ENCODE measurements at regions not wholly inside any gene's neighbourhood (a gene's known extent, or its start where the extent isn't known, plus 50 kb on each side); places are given as distances from the start of the nearest gene placed in this dataset.

DNA sequence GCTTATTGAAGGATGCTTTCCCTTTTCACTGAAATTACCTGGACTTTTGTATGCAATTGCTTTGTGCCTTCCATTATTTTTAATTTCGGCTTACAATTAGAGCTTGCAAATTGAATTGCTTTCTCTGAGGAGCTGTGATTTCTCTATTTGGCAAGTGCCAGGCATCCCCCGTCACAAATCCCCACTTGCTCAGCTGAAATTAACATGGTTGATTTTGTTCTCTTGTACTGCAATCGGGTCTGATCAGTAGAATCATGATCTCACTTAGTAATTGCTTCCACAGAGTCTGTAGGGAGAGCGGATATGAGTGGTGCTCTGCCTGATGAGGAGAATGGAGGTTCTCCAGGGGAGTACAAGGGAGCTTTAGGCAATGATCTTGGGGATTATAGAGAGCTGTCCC lies 495.5 kb upstream of the SGCD start (continued):
- TF ChIP-seq, protein P1, sequence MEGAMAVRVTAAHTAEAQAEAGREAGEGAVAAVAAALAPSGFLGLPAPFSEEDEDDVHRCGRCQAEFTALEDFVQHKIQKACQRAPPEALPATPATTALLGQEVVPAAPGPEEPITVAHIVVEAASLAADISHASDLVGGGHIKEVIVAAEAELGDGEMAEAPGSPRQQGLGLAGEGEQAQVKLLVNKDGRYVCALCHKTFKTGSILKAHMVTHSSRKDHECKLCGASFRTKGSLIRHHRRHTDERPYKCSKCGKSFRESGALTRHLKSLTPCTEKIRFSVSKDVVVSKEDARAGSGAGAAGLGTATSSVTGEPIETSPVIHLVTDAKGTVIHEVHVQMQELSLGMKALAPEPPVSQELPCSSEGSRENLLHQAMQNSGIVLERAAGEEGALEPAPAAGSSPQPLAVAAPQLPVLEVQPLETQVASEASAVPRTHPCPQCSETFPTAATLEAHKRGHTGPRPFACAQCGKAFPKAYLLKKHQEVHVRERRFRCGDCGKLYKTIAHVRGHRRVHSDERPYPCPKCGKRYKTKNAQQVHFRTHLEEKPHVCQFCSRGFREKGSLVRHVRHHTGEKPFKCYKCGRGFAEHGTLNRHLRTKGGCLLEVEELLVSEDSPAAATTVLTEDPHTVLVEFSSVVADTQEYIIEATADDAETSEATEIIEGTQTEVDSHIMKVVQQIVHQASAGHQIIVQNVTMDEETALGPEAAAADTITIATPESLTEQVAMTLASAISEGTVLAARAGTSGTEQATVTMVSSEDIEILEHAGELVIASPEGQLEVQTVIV (CRISPR knock-in tag; IDR thresholded peaks at IDR 0.05; ENCODE audit: borderline replicate concordance): no peak
- TF ChIP-seq ZNF134 (CRISPR knock-in tag; conservative IDR thresholded peaks at IDR 0.05) (no peak), BCOR (IDR thresholded peaks at IDR 0.05) (no peak), SP1 (CRISPR knock-in tag; IDR thresholded peaks at IDR 0.05) (no peak)
- TF ChIP-seq, protein P2, sequence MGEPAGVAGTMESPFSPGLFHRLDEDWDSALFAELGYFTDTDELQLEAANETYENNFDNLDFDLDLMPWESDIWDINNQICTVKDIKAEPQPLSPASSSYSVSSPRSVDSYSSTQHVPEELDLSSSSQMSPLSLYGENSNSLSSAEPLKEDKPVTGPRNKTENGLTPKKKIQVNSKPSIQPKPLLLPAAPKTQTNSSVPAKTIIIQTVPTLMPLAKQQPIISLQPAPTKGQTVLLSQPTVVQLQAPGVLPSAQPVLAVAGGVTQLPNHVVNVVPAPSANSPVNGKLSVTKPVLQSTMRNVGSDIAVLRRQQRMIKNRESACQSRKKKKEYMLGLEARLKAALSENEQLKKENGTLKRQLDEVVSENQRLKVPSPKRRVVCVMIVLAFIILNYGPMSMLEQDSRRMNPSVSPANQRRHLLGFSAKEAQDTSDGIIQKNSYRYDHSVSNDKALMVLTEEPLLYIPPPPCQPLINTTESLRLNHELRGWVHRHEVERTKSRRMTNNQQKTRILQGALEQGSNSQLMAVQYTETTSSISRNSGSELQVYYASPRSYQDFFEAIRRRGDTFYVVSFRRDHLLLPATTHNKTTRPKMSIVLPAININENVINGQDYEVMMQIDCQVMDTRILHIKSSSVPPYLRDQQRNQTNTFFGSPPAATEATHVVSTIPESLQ (CRISPR knock-in tag; IDR thresholded peaks at IDR 0.05): no peak

DNA sequence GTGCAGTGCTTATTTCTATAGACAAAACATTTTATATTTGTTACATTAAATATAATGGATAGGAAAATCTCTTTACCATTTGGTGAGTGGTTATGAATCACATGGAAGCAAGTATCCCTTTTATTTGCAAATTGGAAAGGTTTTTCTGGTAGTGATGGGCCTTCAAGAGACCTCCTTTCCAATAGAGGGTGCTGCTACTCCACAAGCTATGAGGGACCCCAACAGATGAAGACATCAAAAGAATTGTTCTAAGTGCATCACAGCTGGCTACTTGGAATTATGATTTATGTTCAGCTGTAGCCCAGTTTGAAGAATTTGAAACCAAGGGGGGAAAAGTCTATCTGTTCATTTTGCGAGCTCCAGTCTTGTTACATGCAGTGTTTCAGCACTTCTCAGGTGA lies 493.7 kb upstream of the SGCD start:
- FAIRE-seq (no peak), DNase-seq (ENCODE audit: extremely low read depth in 1 of 4, low spot score in 3 of 4) (no peak), ATAC-seq (no peak)
- Histone ChIP-seq H3K9me1 (ENCODE audit: control insufficient read depth, insufficient read depth, low read length) (no peaks in the 10 kb centered on the region), H3K4me3 (no peak overlapping the region), H3K4me1 (replicated peaks in 1 of 2; ENCODE audit: control insufficient read depth in 2 of 2, insufficient read depth in 2 of 2, low read length in 2 of 2) (no peaks in the 10 kb centered on the region), H3K9ac (ENCODE audit: insufficient read depth in 1 of 2, low read depth in 2 of 2, low read length in 2 of 2) (no peak overlapping the region), H3K27me3 (ENCODE audit: control insufficient read depth in 2 of 2, insufficient read depth in 2 of 2, low read length in 2 of 2) (no peaks in the 10 kb centered on the region), H2AFZ (ENCODE audit: low read depth, low read length) (no peak overlapping the region), H3K27ac (ENCODE audit: extremely low read depth, low read depth, low read length) (no peak overlapping the region), H3K79me2 (ENCODE audit: control insufficient read depth, insufficient read depth, low read length) (no peaks in the 10 kb centered on the region), H3K4me2 (ENCODE audit: insufficient read depth, low read length) (no peak overlapping the region), H3K9me3 (replicated peaks; ENCODE audit: control insufficient read depth, insufficient read depth, low read depth, low read length) (no peaks in the 10 kb centered on the region), H3K36me3 (ENCODE audit: control insufficient read depth, insufficient read depth, low read length) (no peaks in the 10 kb centered on the region), H4K20me1 (replicated peaks; ENCODE audit: control insufficient read depth, insufficient read depth, low read length) (no peaks in the 10 kb centered on the region)
- intact Hi-C loops (cut with micrococcal nuclease): no loop called here
- ChIA-PET POLR2A (no interaction called here), CTCF (ENCODE audit: low intra/inter-chr PET ratio) (no interaction called here)
- BruUV-seq (replicated peaks): no TSS peak
- WGBS (ENCODE audit: insufficient coverage, low coverage, missing lambda C conversion rate): 0% methylated on average over 1 of the region's 1 CpG
- in situ Hi-C loops (cut with MboI): no loop called here
- TF ChIP-seq CEBPG (CRISPR knock-in tag; IDR thresholded peaks at IDR 0.05) (no peak), CEBPG (tag; conservative IDR thresholded peaks at IDR 0.05 in 1 of 2, IDR thresholded peaks at IDR 0.05 in 1 of 2) (no peak), ZNF431 (CRISPR knock-in tag; IDR thresholded peaks at IDR 0.05) (no peak), ZBTB17 (CRISPR knock-in tag; IDR thresholded peaks at IDR 0.05) (no peak)
- TF ChIP-seq, protein P3, sequence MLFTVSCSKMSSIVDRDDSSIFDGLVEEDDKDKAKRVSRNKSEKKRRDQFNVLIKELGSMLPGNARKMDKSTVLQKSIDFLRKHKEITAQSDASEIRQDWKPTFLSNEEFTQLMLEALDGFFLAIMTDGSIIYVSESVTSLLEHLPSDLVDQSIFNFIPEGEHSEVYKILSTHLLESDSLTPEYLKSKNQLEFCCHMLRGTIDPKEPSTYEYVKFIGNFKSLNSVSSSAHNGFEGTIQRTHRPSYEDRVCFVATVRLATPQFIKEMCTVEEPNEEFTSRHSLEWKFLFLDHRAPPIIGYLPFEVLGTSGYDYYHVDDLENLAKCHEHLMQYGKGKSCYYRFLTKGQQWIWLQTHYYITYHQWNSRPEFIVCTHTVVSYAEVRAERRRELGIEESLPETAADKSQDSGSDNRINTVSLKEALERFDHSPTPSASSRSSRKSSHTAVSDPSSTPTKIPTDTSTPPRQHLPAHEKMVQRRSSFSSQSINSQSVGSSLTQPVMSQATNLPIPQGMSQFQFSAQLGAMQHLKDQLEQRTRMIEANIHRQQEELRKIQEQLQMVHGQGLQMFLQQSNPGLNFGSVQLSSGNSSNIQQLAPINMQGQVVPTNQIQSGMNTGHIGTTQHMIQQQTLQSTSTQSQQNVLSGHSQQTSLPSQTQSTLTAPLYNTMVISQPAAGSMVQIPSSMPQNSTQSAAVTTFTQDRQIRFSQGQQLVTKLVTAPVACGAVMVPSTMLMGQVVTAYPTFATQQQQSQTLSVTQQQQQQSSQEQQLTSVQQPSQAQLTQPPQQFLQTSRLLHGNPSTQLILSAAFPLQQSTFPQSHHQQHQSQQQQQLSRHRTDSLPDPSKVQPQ (CRISPR knock-in tag; IDR thresholded peaks at IDR 0.05; ENCODE audit: borderline replicate concordance): no peak
- TF ChIP-seq, protein P4, sequence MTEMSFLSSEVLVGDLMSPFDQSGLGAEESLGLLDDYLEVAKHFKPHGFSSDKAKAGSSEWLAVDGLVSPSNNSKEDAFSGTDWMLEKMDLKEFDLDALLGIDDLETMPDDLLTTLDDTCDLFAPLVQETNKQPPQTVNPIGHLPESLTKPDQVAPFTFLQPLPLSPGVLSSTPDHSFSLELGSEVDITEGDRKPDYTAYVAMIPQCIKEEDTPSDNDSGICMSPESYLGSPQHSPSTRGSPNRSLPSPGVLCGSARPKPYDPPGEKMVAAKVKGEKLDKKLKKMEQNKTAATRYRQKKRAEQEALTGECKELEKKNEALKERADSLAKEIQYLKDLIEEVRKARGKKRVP (CRISPR knock-in tag; IDR thresholded peaks at IDR 0.05): no peak
- TF ChIP-seq, protein P5, sequence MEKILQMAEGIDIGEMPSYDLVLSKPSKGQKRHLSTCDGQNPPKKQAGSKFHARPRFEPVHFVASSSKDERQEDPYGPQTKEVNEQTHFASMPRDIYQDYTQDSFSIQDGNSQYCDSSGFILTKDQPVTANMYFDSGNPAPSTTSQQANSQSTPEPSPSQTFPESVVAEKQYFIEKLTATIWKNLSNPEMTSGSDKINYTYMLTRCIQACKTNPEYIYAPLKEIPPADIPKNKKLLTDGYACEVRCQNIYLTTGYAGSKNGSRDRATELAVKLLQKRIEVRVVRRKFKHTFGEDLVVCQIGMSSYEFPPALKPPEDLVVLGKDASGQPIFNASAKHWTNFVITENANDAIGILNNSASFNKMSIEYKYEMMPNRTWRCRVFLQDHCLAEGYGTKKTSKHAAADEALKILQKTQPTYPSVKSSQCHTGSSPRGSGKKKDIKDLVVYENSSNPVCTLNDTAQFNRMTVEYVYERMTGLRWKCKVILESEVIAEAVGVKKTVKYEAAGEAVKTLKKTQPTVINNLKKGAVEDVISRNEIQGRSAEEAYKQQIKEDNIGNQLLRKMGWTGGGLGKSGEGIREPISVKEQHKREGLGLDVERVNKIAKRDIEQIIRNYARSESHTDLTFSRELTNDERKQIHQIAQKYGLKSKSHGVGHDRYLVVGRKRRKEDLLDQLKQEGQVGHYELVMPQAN (IDR thresholded peaks at IDR 0.05; ENCODE audit: borderline replicate concordance): no peak
